HG03039 (cell line): ENCODE measurements at regions not wholly inside any gene's neighbourhood (a gene's known extent, or its start where the extent isn't known, plus 50 kb on each side); places are given as distances from the start of the nearest gene placed in this dataset.

Source experiments
- ATAC-seq: cut with Tn5 transposase; IDR thresholded peaks from one replicate; pipeline ENCODE4 v1.9.1; 2021; ENCODE audit warnings: mild to moderate bottlenecking, moderate library complexity; ENCODE audit not compliant: unreplicated experiment

DNA sequence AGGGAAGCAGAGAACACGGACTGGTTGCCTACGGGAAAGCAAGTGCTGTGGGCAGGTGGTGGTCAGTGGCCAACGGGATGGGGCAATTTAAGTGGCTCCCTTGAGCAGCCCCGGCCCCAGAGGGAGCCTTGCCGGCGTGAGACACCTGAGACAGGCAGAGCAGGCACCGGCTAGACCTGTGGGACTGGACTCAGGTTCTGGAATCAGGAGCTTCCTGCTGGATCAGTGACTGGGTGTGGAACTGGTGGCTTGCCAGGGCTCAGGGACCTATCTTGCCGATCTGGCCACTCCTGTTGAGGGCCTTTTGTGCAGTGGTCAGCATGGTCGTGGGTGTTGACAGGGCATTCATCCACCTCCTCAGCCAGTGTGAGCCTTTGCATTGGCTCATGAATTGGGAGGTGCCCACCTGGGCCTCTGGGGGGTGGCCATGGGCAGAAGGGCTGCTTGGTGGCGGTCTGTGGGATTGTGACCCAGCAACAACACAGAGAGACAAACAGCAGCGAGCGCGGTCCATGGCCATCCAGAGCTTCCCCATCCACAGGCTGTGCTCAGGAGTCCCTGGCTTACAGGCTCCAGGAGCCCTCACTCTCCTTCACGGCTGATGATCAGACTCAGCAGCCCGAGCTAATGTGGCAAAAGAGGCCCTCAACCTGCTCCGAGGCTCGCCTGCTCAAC lies 85.4 kb upstream of the ZNF516 start:
- no peak for ATAC-seq

- ATAC-seq, result no peak
Observed at GRCh38 chr18:76579301-76579695, 84.3 kb upstream of the ZNF516 start.

GRCh38 chr18:76578571-76579300 lies 83.7 kb upstream of the ZNF516 start:
- ATAC-seq, result no peak

DNA sequence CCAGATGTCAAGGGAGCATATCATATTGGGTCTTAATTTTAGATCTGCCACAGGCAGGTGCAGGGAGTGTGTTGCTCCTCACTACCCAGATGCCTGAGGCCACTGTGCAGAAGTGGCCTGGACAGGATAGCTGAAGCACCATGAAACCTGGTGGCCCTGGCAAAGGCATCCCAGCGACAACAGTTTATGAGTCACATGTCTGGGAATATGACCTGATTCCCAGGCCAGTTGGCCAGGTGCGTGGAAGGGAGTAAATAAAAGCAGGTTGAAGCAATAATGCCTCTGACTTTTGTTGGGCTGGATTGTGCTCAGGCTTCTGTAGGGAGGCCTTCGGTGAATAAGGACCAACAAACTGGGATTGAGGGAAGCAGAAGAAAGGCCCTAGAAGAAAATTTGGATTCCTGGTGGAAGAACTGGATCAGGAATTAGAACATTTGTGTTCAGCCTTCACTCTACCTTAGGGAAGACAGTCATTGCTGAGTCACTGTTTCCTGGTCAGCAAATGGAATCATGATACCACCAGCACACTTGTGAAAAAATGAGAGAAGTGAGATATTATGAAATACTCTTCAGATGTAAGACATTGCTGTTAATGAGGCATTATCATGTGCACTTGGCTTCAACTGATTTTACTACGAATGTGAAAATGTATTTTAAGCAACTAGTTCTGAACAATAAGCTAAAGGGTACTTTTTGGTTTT lies 78.4 kb upstream of the ZNF516 start:
- ATAC-seq, result no peak

DNA sequence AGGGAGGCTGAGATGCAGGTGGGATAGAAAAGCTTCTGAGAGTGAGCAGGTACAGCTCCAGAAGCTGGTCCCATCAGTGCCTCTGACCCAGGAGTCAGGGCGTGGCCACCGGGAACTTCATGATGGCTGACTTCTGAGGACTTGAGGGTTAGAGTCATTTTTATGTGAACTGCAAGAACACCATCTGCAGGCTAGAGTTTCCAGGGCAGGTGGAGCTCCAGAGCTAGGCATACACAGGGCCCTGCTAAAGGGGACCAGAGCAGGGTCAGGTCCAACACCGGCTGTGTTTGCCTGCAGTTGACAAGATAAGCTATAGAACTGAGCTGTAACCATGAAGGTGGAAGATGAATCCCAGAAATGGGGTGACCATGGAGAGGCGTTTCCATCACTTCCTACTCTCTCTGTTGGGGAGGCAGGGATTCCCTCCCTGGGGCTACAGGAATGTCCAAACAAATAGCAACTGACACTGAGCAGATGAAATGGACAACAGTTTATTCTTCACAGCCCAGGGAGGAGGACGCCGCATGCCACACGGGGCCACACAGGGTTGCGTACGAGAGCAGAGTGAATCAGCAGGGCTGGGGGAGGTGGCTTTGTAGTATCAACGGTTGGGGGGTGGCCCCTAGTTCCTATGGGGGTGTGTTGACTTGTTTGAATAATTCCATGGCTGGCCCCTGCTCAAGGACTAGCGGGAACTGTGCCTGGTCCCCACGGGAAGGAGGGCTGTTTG lies 77.6 kb upstream of the ZNF516 start:
- no peak for ATAC-seq

- no peak for ATAC-seq
Observed at GRCh38 chr18:76571689-76572088, 76.6 kb upstream of the ZNF516 start.

- no peak for ATAC-seq
Observed at GRCh38 chr18:76570856-76571255, 75.8 kb upstream of the ZNF516 start.

DNA sequence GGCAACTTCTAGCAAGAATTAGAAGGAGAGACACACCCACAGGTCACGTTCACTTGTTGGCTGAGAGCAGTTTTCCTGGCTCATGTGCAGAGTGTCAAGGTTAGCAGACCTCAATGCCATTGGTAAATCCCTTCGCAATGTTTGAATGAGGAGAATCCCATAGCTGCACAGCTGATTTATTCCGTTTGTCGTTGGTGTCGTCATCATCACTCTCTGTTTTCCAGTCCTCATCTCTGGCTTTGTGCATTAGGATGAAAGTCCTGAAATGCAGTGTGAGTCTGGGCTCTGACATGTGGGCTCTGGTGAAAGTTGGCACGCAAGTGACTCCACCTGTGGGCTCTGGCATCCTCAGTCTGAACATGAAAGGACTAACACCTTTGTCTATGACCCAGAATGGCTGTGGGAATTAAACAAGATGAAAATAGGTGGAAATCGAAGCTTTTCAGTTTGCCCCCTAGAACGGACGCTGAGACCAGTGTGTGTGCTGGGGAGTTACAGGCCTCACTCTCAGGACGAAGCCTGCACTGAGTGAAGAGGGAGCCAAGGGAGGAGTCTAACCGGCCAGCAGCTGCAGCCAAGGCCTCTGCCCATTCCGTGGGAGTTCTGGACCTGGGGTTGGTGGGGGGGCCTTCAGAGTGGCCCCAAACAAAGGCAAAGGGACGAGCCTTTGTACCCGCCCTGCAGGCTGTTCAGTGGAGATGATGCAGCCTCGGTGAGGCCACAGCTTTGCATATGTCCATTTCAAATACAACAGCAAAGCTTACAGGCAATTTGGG lies 74.8 kb upstream of the ZNF516 start:
- ATAC-seq, result no peak

DNA sequence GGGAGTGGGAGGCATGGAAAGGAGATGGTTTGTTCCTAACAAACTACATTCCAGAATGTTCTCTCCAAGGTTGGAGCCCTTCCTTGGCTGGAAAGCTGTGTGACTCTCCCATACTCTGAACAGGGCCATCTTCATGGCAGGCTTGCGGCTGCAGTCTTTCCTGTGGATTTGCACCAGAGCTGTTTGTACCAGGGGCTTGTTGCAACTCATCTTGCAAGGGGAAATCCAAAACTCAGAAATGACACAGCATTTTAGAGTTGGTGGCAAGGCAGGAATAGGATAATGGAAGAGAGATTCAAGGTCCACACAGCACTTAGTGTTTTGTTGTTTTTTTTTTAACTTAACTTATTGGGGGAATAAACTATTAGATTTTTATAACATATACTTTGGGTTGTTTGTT lies 73.7 kb upstream of the ZNF516 start:
- ATAC-seq, result no peak

DNA sequence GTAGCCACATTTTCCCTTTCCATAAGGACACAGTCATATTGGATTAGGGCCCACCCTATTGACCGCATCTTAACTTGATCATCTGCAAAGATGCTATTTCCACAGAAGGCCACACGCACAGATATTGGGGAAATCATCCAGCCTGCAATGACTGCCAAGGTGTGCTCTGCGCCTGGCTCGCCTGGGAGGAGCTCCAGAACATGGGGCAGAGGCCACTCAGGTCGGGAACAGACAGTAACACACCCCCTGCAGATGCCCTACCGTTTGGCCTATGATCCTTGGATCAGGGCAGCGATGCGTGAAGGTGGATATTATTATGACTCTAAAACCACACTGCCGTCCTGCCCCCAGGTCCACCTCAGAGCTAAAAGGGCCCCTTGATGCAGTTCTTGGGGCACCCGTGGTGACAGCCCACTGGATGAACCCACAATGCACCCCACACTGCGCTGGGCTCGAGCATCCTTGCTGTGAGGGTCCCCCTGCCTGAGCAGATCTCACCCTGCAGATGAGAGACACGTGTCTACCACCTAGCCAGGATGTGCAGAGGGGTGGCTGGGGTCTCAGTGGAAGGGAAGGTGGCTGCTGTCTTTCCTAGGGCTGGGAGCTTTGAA lies 72.9 kb upstream of the ZNF516 start:
- ATAC-seq, result no peak

DNA sequence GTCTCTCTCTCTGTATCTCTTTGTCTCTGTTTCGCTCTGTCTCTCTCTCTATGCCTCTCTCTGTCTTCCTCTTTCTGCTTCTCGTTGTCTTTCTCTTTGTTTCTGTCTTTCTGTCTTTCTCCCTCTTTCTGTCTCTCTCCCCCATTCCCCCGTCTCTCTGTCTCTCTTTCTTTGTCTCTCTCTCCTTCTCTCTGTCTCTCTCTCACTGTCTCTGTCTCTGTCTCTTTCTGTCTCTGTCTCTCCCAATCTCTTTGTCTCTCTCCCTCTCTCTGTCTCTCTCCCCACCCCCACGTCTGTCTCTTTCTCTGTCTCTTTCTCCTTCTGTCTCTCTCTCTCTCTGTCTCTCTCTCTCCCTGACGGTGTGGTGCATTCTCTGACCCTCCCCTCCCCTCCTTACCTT lies 71.9 kb upstream of the ZNF516 start:
- no peak for ATAC-seq

DNA sequence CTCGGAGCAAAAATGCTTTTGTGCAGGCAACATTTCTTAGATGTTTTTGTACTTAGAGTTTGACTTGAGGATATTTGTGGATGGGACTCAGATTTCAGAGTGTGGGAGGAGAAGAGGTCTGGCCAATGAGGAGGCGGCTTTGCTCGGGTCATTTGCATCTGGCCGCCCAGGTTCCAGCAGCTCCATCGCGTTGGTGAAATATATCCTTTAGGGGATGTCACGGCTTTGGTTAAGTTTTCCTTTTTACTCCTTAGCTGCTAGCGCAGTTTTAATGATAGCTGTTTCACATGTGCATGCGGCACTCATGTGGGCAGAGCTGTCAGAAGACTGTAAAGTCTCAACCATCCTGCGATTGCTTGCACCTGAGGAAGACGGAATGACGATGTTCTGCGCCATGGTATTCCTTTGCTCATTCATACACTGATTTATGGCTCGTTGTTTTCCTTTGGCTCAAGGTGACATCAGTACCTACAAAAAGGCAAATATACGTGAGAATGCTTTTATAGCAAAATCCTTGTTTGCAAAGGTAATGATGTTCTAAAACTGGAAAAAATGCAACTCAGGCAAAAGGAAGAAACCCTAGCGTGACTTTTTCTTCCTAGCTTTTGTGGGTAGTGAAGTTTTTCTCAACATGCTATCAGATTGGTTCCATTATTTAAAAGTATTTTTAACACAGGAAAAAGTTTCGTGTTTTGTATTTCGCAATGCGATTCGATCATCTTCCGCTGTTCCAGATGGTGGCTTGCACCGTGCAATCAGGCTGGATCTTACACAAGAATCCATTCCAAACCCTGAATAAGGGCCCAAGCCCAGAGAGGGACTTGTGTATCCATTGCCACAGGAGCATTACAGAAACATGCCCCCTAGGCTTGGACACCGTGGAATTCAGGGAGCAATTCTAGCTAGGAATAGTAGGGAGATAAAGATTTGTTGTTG lies 70.5 kb upstream of the ZNF516 start:
- ATAC-seq, result no peak

GRCh38 chr18:76564655-76565237 lies 69.7 kb upstream of the ZNF516 start:
- ATAC-seq, result no peak

DNA sequence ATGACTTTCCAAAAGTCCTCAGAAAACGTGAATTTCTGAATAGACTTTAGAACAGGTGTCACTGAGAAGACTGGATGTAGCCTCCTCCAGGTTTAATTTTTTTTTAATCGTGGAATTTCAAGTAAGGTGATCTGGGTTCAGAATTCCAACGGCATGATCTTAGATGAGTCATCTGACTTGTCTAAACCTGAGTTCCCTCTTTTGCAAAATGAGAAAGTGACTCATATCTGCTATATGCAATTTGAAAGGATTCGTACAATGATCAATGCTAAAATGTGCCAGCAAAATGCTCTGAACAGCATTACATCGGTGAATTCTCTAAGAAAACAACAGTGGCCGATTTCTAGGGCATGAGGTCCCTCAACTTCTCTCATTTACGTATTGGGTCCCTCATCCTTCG lies 69.1 kb upstream of the ZNF516 start:
- ATAC-seq, result no peak

DNA sequence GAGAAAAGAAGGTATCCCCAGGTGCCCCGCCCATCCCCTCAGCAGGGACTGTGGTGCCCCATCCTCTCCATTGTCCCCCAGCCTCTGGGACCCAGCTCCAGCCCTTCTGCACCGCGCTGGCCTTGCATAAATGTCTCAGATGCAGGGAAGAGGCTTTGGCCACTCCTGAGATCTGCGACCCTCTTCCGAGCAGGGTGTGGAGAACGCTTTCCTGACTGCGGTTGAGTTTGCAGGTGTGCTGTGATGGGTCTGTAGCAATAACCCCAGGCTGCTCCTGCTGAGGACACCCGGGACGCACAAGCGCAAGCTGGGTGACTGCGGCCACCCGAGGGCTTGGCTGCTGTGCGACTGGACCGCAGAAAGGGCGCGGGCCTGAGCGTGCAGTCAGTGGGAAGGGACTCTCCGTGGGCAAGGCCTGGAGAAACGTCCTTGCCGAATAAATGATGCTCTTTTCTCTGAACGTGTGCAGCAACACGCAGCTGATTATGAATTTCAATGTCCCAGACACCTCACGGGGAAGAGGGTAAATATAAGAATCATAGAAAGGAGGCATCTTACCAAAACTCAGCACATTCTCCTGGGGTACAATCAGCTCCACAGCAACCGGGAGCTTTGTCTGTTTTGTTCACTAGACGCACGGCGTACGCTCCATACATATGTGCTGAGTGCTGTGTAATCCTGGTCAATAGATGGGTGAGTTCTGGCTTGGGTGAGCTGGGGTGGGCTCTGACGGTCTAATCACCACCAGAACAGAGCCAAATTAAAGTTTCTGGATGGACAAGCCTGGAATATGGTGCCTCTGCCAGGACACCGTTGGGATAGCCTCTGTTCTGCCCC lies 67.5 kb upstream of the ZNF516 start:
- ATAC-seq, result no peak

GRCh38 chr18:76558881-76559667 lies 64.0 kb upstream of the ZNF516 start:
- no peak for ATAC-seq

DNA sequence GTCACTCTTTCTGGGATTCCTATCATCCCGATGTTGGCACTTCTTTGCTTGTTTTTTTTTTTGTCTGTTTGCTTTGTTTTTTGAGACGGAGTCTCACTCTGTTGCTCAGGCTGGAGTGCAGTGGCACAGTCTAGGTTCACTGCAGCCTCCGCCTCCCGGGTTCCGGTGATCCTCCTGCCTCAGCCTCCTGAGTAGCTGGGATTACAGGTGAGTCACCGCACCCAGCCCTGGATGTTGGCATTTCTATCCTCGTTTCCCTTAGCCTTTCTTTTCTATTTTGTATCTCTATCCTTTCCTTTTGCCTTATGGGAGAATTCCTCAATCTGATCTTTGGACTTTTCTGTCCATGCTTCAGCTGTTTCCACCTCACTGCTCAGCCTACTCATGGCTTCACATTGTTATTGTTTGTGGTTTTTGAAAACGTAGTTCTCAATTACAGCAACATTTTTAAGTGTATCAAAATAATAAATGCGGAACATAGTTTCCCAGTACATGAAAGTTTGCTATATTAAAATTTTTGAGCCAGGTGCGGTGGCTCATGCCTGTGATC lies 62.1 kb upstream of the ZNF516 start:
- no peak for ATAC-seq
